Germinal center (tissue), 1 donor: ENCODE measurements at regions not wholly inside any gene's neighbourhood (a gene's known extent, or its start where the extent isn't known, plus 50 kb on each side); places are given as distances from the start of the nearest gene placed in this dataset.

ENCODE experiments used
- DNase-seq: peaks from one replicate; pipeline ENCODE4 v3.0.0; 2012; ENCODE audit warnings: mixed read lengths, low spot score

GRCh38 chr3:18079739-18080138, 337.3 kb upstream of the TBC1D5 start:
- no peak for DNase-seq

- DNase-seq: no peak
Measured at GRCh38 chr3:18079062-18079461, 336.6 kb upstream of the TBC1D5 start.

- no peak for DNase-seq
Measured at GRCh38 chr3:18077128-18077840, 334.9 kb upstream of the TBC1D5 start.

- DNase-seq: no peak
Measured at GRCh38 chr3:18076301-18076700, 333.9 kb upstream of the TBC1D5 start.

GRCh38 chr3:18075799-18076198, 333.4 kb upstream of the TBC1D5 start:
- DNase-seq: no peak

- DNase-seq: no peak
Measured at GRCh38 chr3:18071833-18072232, 329.4 kb upstream of the TBC1D5 start.

- DNase-seq: no peak
Measured at GRCh38 chr3:18070944-18071343, 328.5 kb upstream of the TBC1D5 start.

- DNase-seq: no peak
Measured at GRCh38 chr3:18070231-18070630, 327.8 kb upstream of the TBC1D5 start.

- no peak for DNase-seq
Measured at GRCh38 chr3:18069568-18069967, 327.1 kb upstream of the TBC1D5 start.

GRCh38 chr3:18066899-18067582, 324.6 kb upstream of the TBC1D5 start:
- no peak for DNase-seq

GRCh38 chr3:18064586-18064985, 322.2 kb upstream of the TBC1D5 start:
- DNase-seq: no peak

- DNase-seq: no peak
Measured at GRCh38 chr3:18062657-18063025, 320.2 kb upstream of the TBC1D5 start.

- no peak for DNase-seq
Measured at GRCh38 chr3:18061737-18062656, 319.6 kb upstream of the TBC1D5 start.

GRCh38 chr3:18058666-18059065, 316.2 kb upstream of the TBC1D5 start:
- DNase-seq: no peak

- DNase-seq: no peak
Measured at GRCh38 chr3:18057471-18058091, 315.1 kb upstream of the TBC1D5 start.

GRCh38 chr3:18054625-18055024, 312.2 kb upstream of the TBC1D5 start:
- DNase-seq: no peak

GRCh38 chr3:18051306-18051705, 308.9 kb upstream of the TBC1D5 start:
- no peak for DNase-seq

- no peak for DNase-seq
Measured at GRCh38 chr3:18049096-18049495, 306.7 kb upstream of the TBC1D5 start.

GRCh38 chr3:18047052-18047451, 304.6 kb upstream of the TBC1D5 start:
- DNase-seq: no peak

- DNase-seq: no peak
Measured at GRCh38 chr3:18046131-18046915, 303.9 kb upstream of the TBC1D5 start.
